ENCODE measurements at regions not wholly inside any gene's neighbourhood (a gene's known extent, or its start where the extent isn't known, plus 50 kb on each side); places are given as distances from the start of the nearest gene placed in this dataset.

DNA sequence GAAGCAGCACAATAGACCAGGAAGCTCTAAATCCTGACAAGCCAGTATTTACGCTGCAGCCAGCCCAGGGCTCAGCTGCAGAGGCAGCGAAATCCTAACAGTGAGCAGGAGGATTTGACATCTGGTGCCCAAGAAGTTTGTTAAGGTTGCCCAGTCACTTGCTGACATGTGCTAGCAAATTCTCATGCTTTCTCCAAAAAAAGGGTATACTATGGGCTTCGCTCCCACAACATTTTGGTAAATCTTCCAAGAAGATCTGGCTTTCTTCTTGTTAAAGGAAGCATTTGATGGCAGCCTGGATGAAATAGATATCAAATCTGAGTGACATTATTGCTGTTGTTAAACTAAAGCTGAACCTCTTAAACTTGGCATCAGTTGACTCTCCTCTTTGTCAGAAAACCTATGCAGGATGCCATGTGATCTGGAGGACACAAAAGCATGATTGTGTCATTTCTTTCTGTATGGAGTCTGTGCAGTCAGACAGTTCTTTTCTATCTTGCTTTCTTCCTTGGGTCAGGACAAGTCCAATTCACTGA lies 949.7 kb upstream of the RBFOX1 start:
- intact Hi-C loops (cut with micrococcal nuclease; ENCODE audit: unreplicated experiment): no loop called here
- CTCF ChIA-PET: no interaction called here
- H3K9me3 Mint-ChIP-seq (ENCODE audit: low read depth, unreplicated experiment): peaks cover 3% of the 10 kb centered on the region
- H3K4me3 Mint-ChIP-seq (ENCODE audit: low read depth, unreplicated experiment): no peak overlapping the region
- no peak for DNase-seq
- no TSS peak for BruUV-seq (replicated peaks)
- H3K36me3 Mint-ChIP-seq (ENCODE audit: insufficient read depth, unreplicated experiment): no peaks in the 10 kb centered on the region
- no peaks in the 10 kb centered on the region for H3K4me1 Mint-ChIP-seq (ENCODE audit: low read depth, unreplicated experiment)
- no peaks in the 10 kb centered on the region for H3K27me3 Mint-ChIP-seq (ENCODE audit: unreplicated experiment)
- no peak for TF ChIP-seq CTCF (IDR thresholded peaks at IDR 0.05; ENCODE audit: unreplicated experiment)
- H3K27ac Mint-ChIP-seq (ENCODE audit: unreplicated experiment): no peak overlapping the region

- Mint-ChIP-seq H3K27ac (ENCODE audit: unreplicated experiment) (no peak overlapping the region), H3K4me3 (ENCODE audit: low read depth, unreplicated experiment) (no peak overlapping the region), H3K9me3 (ENCODE audit: low read depth, unreplicated experiment) (peaks cover 3% of the 10 kb centered on the region), H3K36me3 (ENCODE audit: insufficient read depth, unreplicated experiment) (no peaks in the 10 kb centered on the region), H3K4me1 (ENCODE audit: low read depth, unreplicated experiment) (no peaks in the 10 kb centered on the region), H3K27me3 (ENCODE audit: unreplicated experiment) (no peaks in the 10 kb centered on the region)
- TF ChIP-seq CTCF (IDR thresholded peaks at IDR 0.05; ENCODE audit: unreplicated experiment): no peak
- intact Hi-C loops (cut with micrococcal nuclease; ENCODE audit: unreplicated experiment): no loop called here
- DNase-seq: no peak
- CTCF ChIA-PET: no interaction called here
- no TSS peak for BruUV-seq (replicated peaks)
These were observed 950.7 kb upstream of the RBFOX1 start for GRCh38 chr16:6381896-6382295.

DNA sequence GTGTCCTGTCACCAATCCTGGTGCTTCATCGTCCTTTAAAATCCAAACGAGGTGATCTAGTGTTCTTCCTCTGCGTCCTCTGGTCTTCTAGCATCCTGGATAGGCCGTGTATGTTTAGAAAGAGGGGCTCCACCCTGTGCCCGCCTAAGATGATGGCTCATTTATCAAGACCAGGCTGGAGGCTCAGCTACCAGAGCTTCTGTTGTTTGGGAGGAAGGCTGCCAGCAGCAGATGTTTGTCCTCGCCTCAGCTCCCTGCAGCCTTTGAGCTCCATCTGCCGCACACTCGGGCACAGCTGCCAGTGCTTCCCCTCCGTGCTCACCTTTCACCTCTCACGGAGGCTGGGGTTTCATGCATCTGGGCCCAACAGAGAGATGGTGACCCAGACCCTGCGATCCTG lies 954.7 kb upstream of the RBFOX1 start:
- no TSS peak for BruUV-seq (replicated peaks)
- CTCF ChIA-PET: no interaction called here
- Mint-ChIP-seq H3K36me3 (ENCODE audit: insufficient read depth, unreplicated experiment) (no peaks in the 10 kb centered on the region), H3K9me3 (ENCODE audit: low read depth, unreplicated experiment) (peaks cover 4% of the 10 kb centered on the region), H3K27ac (ENCODE audit: unreplicated experiment) (no peak overlapping the region), H3K4me3 (ENCODE audit: low read depth, unreplicated experiment) (no peak overlapping the region), H3K4me1 (ENCODE audit: low read depth, unreplicated experiment) (no peaks in the 10 kb centered on the region), H3K27me3 (ENCODE audit: unreplicated experiment) (no peaks in the 10 kb centered on the region)
- DNase-seq: no peak
- no peak for TF ChIP-seq CTCF (IDR thresholded peaks at IDR 0.05; ENCODE audit: unreplicated experiment)
- intact Hi-C loops (cut with micrococcal nuclease; ENCODE audit: unreplicated experiment): no loop called here

- TF ChIP-seq CTCF (IDR thresholded peaks at IDR 0.05; ENCODE audit: unreplicated experiment): no peak
- CTCF ChIA-PET: no interaction called here
- Mint-ChIP-seq H3K27me3 (ENCODE audit: unreplicated experiment) (no peaks in the 10 kb centered on the region), H3K4me1 (ENCODE audit: low read depth, unreplicated experiment) (no peaks in the 10 kb centered on the region), H3K27ac (ENCODE audit: unreplicated experiment) (no peak overlapping the region), H3K36me3 (ENCODE audit: insufficient read depth, unreplicated experiment) (no peaks in the 10 kb centered on the region), H3K9me3 (ENCODE audit: low read depth, unreplicated experiment) (peaks cover 4% of the 10 kb centered on the region), H3K4me3 (ENCODE audit: low read depth, unreplicated experiment) (no peak overlapping the region)
- DNase-seq: no peak
- intact Hi-C loops (cut with micrococcal nuclease; ENCODE audit: unreplicated experiment): no loop called here
- BruUV-seq (replicated peaks): no TSS peak
These were observed 957.1 kb upstream of the RBFOX1 start for GRCh38 chr16:6375465-6376075.

Data from Calu3 (cell line).